WTC11 (cell line): ENCODE measurements at regions not wholly inside any gene's neighbourhood (a gene's known extent, or its start where the extent isn't known, plus 50 kb on each side); places are given as distances from the start of the nearest gene placed in this dataset.

ENCODE experiments used
- ATAC-seq: fragments of 200-7000 bp; cut with Tn5 transposase; 2 replicates; pipeline ENCODE4 v1.10.0; 2021; ENCODE audit warnings: mild to moderate bottlenecking, moderate library complexity
- CTCF ChIA-PET: fragments of 300-600 bp; sonication (Branson Sonifier 250); formaldehyde crosslinking; loops from one replicate; lab custom pipeline; 2021; ENCODE audit warnings: antibody characterized with exemption; lab: Charles Lee
- POLR2A ChIA-PET: fragments of 350-600 bp; sonication (Branson Sonifier 250); formaldehyde crosslinking; loops from one replicate; lab custom pipeline; 2021; ENCODE audit warnings: antibody characterized with exemption; lab: Charles Lee
- DNase-seq: peaks from one replicate; pipeline ENCODE4 v3.0.0; 2021; ENCODE audit warnings: low spot score
- H3K27ac Mint-ChIP-seq: 2 replicates; pipeline ENCODE4 v1.8.0; 2021; ENCODE audit warnings: mixed read lengths
- H3K27me3 Mint-ChIP-seq: 2 replicates; pipeline ENCODE4 v1.8.0; 2021; ENCODE audit warnings: low read depth, mild to moderate bottlenecking, moderate library complexity, mixed read lengths
- H3K36me3 Mint-ChIP-seq: 2 replicates; pipeline ENCODE4 v1.8.0; 2021; ENCODE audit warnings: mixed read lengths
- H3K4me1 Mint-ChIP-seq: 2 replicates; pipeline ENCODE4 v1.8.0; 2022; ENCODE audit warnings: mixed read lengths
- H3K4me3 Mint-ChIP-seq: 2 replicates; pipeline ENCODE4 v1.8.0; 2021; ENCODE audit warnings: mild to moderate bottlenecking, moderate library complexity, mixed read lengths
- H3K9me3 Mint-ChIP-seq: 2 replicates; pipeline ENCODE4 v1.8.0; 2021; ENCODE audit warnings: mixed read lengths
- AFF4 ChIP-seq: sonication (generic); formaldehyde crosslinking; IDR thresholded peaks from 2 replicates; pipeline ENCODE4 v1.8.1; 2023; ENCODE audit warnings: mild to moderate bottlenecking, missing genetic modification reagents, borderline replicate concordance
- E2F1 ChIP-seq: sonication (generic); formaldehyde crosslinking; IDR thresholded peaks from 2 replicates; pipeline ENCODE4 v1.8.0; 2022; ENCODE audit warnings: mild to moderate bottlenecking, missing genetic modification reagents
- E2F5 ChIP-seq: sonication (generic); formaldehyde crosslinking; IDR thresholded peaks from 2 replicates; pipeline ENCODE4 v1.8.1; 2022; ENCODE audit warnings: mild to moderate bottlenecking, moderate library complexity, missing genetic modification reagents
- EMX1 ChIP-seq: fragments of 250-450 bp; sonication (Bioruptor Pico); IDR thresholded peaks from 2 replicates; pipeline ENCODE4 v1.8.0; 2021; ENCODE audit warnings: mild to moderate bottlenecking
- GABPB1 ChIP-seq: sonication (generic); formaldehyde crosslinking; IDR thresholded peaks from 2 replicates; pipeline ENCODE4 v1.8.1; 2023; ENCODE audit warnings: mild to moderate bottlenecking, missing genetic modification reagents
- HMGA2 ChIP-seq: fragments of 250-450 bp; sonication (Bioruptor Pico); IDR thresholded peaks from 2 replicates; pipeline ENCODE4 v1.4.0; 2021; ENCODE audit warnings: mild to moderate bottlenecking, moderate library complexity
- IRF2 ChIP-seq: sonication (generic); formaldehyde crosslinking; IDR thresholded peaks from 2 replicates; pipeline ENCODE4 v1.8.0; 2022; ENCODE audit warnings: low read depth, missing genetic modification reagents, borderline replicate concordance
- MXD4 ChIP-seq: fragments of 250-450 bp; sonication (Bioruptor Pico); IDR thresholded peaks from 2 replicates; pipeline ENCODE4 v1.8.0; 2021; ENCODE audit warnings: mild to moderate bottlenecking, moderate library complexity, borderline replicate concordance
- MYBL2 ChIP-seq: sonication (generic); formaldehyde crosslinking; IDR thresholded peaks from 2 replicates; pipeline ENCODE4 v1.8.1; 2023; ENCODE audit warnings: mild to moderate bottlenecking, moderate library complexity, missing genetic modification reagents
- NR3C1 ChIP-seq: sonication (generic); formaldehyde crosslinking; conservative IDR thresholded peaks from 2 replicates; pipeline ENCODE4 v1.8.1; 2023; ENCODE audit warnings: low read depth, mild to moderate bottlenecking, missing genetic modification reagents
- OVOL2 ChIP-seq: fragments of 250-450 bp; sonication (Bioruptor Pico); IDR thresholded peaks from 2 replicates; pipeline ENCODE4 v1.9.0; 2021; ENCODE audit warnings: mild to moderate bottlenecking, borderline replicate concordance
- RELA ChIP-seq: sonication (generic); formaldehyde crosslinking; IDR thresholded peaks from 2 replicates; pipeline ENCODE4 v1.8.1; 2022; ENCODE audit warnings: missing genetic modification reagents, mild to moderate bottlenecking, borderline replicate concordance
- RORB ChIP-seq: fragments of 250-450 bp; sonication (Bioruptor Pico); IDR thresholded peaks from 2 replicates; pipeline ENCODE4 v1.9.0; 2021; ENCODE audit warnings: mild to moderate bottlenecking
- SMAD3 ChIP-seq: sonication (generic); formaldehyde crosslinking; IDR thresholded peaks from 2 replicates; pipeline ENCODE4 v1.8.0; 2022; ENCODE audit warnings: missing genetic modification reagents, mild to moderate bottlenecking, borderline replicate concordance
- SOX15 ChIP-seq: fragments of 250-450 bp; sonication (Bioruptor Pico); IDR thresholded peaks from 2 replicates; pipeline ENCODE4 v1.9.0; 2021; ENCODE audit warnings: mild to moderate bottlenecking
- ZBTB43 ChIP-seq: sonication (generic); formaldehyde crosslinking; IDR thresholded peaks from 2 replicates; pipeline ENCODE4 v1.8.1; 2023; ENCODE audit warnings: mild to moderate bottlenecking, missing genetic modification reagents
- ZMAT4 ChIP-seq: fragments of 250-450 bp; sonication (Bioruptor Pico); IDR thresholded peaks from 2 replicates; pipeline ENCODE4 v1.9.0; 2021; ENCODE audit warnings: mild to moderate bottlenecking
- ZNF138 ChIP-seq: sonication (generic); formaldehyde crosslinking; conservative IDR thresholded peaks from 2 replicates; pipeline ENCODE4 v1.8.1; 2022; ENCODE audit warnings: mild to moderate bottlenecking, moderate library complexity, missing genetic modification reagents
- ZNF317 ChIP-seq: sonication (generic); formaldehyde crosslinking; IDR thresholded peaks from 2 replicates; pipeline ENCODE4 v1.8.1; 2023; ENCODE audit warnings: low read depth, mild to moderate bottlenecking, moderate library complexity, missing genetic modification reagents, borderline replicate concordance
- ZNF423 ChIP-seq: fragments of 250-450 bp; sonication (Bioruptor Pico); IDR thresholded peaks from 2 replicates; pipeline ENCODE4 v2.1.2; 2022; ENCODE audit warnings: mild to moderate bottlenecking, moderate library complexity
- ZNF425 ChIP-seq: fragments of 250-450 bp; sonication (Bioruptor Pico); conservative IDR thresholded peaks from 2 replicates; pipeline ENCODE4 v1.9.0; 2021; ENCODE audit warnings: mild to moderate bottlenecking
- ZNF532 ChIP-seq: fragments of 250-450 bp; sonication (Bioruptor Pico); IDR thresholded peaks from 2 replicates; pipeline ENCODE4 v1.9.0; 2021; ENCODE audit warnings: mild to moderate bottlenecking, borderline replicate concordance

- no peak for TF ChIP-seq E2F1 (CRISPR knock-in tag)
- no peak for TF ChIP-seq EMX1 (CRISPR knock-in tag)
- no peak for TF ChIP-seq AFF4 (CRISPR knock-in tag)
- no peak for TF ChIP-seq MXD4 (CRISPR knock-in tag)
- TF ChIP-seq ZMAT4 (CRISPR knock-in tag): no peak
- TF ChIP-seq, all 79 proteins: peak for 3
Observed at GRCh38 chr6:67009818-67010217, 1302.8 kb upstream of the EYS start (continued).

GRCh38 chr6:67003844-67004243, 1296.8 kb upstream of the EYS start:
- ChIA-PET CTCF (no interaction called here), POLR2A (no interaction called here)
- Mint-ChIP-seq H3K4me1 (no peaks in the 10 kb centered on the region), H3K27ac (no peak overlapping the region), H3K4me3 (no peak overlapping the region), H3K36me3 (peaks cover 7% of the 10 kb centered on the region; the same call in 1 of the 2 replicates), H3K9me3 (peaks cover 37% of the 10 kb centered on the region), H3K27me3 (peaks cover 19% of the 10 kb centered on the region)
- TF ChIP-seq HMGA2 (CRISPR knock-in tag) (no peak), NR3C1 (CRISPR knock-in tag) (no peak), MYBL2 (CRISPR knock-in tag) (no peak), ZNF425 (no peak), ZBTB43 (no peak), RELA (no peak), GABPB1 (no peak), ZNF423 (CRISPR knock-in tag) (no peak), E2F5 (no peak)
- DNase-seq (no peak), ATAC-seq (no peak)

GRCh38 chr6:67000121-67000520, 1293.1 kb upstream of the EYS start:
- DNase-seq (no peak), ATAC-seq (no peak)
- H3K27me3 Mint-ChIP-seq: no peaks in the 10 kb centered on the region
- H3K4me1 Mint-ChIP-seq: no peaks in the 10 kb centered on the region
- H3K4me3 Mint-ChIP-seq: no peak overlapping the region
- H3K9me3 Mint-ChIP-seq: peaks cover 46% of the 10 kb centered on the region
- CTCF ChIA-PET: no interaction called here
- TF ChIP-seq ZNF532 (CRISPR knock-in tag) (no peak), RORB (CRISPR knock-in tag) (no peak), ZNF138 (CRISPR knock-in tag) (no peak), OVOL2 (CRISPR knock-in tag) (no peak), IRF2 (CRISPR knock-in tag) (no peak), SMAD3 (no peak), ZNF317 (CRISPR knock-in tag) (no peak), SOX15 (no peak)
- POLR2A ChIA-PET: no interaction called here
- H3K36me3 Mint-ChIP-seq: peaks cover 16% of the 10 kb centered on the region
- no peak overlapping the region for H3K27ac Mint-ChIP-seq
